HL-60 (cell line): ENCODE measurements at regions not wholly inside any gene's neighbourhood (a gene's known extent, or its start where the extent isn't known, plus 50 kb on each side); places are given as distances from the start of the nearest gene placed in this dataset.

Source experiments
- DNase-seq, 2 experiments: peaks; one replicate each; pipeline ENCODE4 v3.0.0-alpha.2; 2010 to 2020; ENCODE audit warnings: low read depth in 1 of 2, low spot score in 1 of 2
- H3K27ac ChIP-seq: fragments of 250-450 bp; sonication (Bioruptor Pico); replicated peaks from 2 replicates; pipeline ENCODE4 v1.5.1; 2020; ENCODE audit warnings: mild to moderate bottlenecking, moderate library complexity
- H3K27me3 ChIP-seq: fragments of 250-450 bp; sonication (Bioruptor Pico); 2 replicates; pipeline ENCODE4 v1.5.1; 2021; ENCODE audit warnings: mild to moderate bottlenecking, moderate library complexity; ENCODE audit not compliant: insufficient read depth, poor library complexity, severe bottlenecking
- H3K4me3 ChIP-seq: replicated peaks from 2 replicates; pipeline ENCODE4 v1.5.1; 2011; ENCODE audit warnings: mild to moderate bottlenecking, control low read depth, low read length; ENCODE audit not compliant: insufficient read depth
- GABPA ChIP-seq: IDR thresholded peaks from 2 replicates; pipeline ENCODE4 v1.6.1; 2012; ENCODE audit warnings: low read depth
- POLR2AphosphoS5 ChIP-seq: IDR thresholded peaks from 2 replicates; pipeline ENCODE4 v1.6.1; 2012; ENCODE audit warnings: low read depth
- SPI1 ChIP-seq: IDR thresholded peaks from 2 replicates; pipeline ENCODE4 v1.6.1; 2012; ENCODE audit warnings: low read depth, mild to moderate bottlenecking, borderline replicate concordance
- TF ChIP-seq, protein P1 (sequence below): IDR thresholded peaks from 2 replicates; pipeline ENCODE4 v1.6.1; 2012; ENCODE audit warnings: low read depth; ENCODE audit not compliant: insufficient replicate concordance
- TF ChIP-seq, protein P2 (sequence below): IDR thresholded peaks from one replicate; pipeline ENCODE4 v1.5.1; 2011; ENCODE audit warnings: low read length, control low read depth, inconsistent platforms; ENCODE audit not compliant: insufficient read depth

DNA sequence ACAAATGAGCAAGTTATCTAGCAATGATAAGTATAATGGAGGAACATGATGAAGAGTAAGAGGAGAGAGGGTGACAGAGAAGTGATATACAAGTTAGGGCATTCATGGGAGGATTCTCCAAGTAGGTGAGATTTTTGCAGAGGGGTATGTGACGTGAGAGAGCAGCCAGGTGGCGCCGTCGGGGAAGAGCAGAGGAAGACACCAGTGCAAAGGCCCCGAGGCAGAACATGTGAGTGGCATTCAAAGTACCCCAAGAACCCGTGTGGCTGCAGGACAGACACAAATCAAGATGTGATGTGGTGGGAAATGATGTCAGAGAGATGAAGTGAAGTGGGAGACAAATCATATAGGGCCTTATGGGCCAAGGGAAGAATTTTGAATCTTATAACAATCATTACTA, 81.8 kb upstream of the GRM7 start:
- DNase-seq, result no peak
- Histone ChIP-seq H3K27ac (no peak overlapping the region), H3K4me3 (no peak overlapping the region), H3K27me3 (no peaks in the 10 kb centered on the region)
- TF ChIP-seq GABPA (no peak), SPI1 (no peak), POLR2AphosphoS5 (no peak)
- TF ChIP-seq, protein P1, sequence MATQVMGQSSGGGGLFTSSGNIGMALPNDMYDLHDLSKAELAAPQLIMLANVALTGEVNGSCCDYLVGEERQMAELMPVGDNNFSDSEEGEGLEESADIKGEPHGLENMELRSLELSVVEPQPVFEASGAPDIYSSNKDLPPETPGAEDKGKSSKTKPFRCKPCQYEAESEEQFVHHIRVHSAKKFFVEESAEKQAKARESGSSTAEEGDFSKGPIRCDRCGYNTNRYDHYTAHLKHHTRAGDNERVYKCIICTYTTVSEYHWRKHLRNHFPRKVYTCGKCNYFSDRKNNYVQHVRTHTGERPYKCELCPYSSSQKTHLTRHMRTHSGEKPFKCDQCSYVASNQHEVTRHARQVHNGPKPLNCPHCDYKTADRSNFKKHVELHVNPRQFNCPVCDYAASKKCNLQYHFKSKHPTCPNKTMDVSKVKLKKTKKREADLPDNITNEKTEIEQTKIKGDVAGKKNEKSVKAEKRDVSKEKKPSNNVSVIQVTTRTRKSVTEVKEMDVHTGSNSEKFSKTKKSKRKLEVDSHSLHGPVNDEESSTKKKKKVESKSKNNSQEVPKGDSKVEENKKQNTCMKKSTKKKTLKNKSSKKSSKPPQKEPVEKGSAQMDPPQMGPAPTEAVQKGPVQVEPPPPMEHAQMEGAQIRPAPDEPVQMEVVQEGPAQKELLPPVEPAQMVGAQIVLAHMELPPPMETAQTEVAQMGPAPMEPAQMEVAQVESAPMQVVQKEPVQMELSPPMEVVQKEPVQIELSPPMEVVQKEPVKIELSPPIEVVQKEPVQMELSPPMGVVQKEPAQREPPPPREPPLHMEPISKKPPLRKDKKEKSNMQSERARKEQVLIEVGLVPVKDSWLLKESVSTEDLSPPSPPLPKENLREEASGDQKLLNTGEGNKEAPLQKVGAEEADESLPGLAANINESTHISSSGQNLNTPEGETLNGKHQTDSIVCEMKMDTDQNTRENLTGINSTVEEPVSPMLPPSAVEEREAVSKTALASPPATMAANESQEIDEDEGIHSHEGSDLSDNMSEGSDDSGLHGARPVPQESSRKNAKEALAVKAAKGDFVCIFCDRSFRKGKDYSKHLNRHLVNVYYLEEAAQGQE, result no peak
- TF ChIP-seq, protein P2, sequence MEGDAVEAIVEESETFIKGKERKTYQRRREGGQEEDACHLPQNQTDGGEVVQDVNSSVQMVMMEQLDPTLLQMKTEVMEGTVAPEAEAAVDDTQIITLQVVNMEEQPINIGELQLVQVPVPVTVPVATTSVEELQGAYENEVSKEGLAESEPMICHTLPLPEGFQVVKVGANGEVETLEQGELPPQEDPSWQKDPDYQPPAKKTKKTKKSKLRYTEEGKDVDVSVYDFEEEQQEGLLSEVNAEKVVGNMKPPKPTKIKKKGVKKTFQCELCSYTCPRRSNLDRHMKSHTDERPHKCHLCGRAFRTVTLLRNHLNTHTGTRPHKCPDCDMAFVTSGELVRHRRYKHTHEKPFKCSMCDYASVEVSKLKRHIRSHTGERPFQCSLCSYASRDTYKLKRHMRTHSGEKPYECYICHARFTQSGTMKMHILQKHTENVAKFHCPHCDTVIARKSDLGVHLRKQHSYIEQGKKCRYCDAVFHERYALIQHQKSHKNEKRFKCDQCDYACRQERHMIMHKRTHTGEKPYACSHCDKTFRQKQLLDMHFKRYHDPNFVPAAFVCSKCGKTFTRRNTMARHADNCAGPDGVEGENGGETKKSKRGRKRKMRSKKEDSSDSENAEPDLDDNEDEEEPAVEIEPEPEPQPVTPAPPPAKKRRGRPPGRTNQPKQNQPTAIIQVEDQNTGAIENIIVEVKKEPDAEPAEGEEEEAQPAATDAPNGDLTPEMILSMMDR, result no peak

GRCh38 chr3:6781092-6781491, 79.8 kb upstream of the GRM7 start:
- Histone ChIP-seq H3K4me3 (no peak overlapping the region), H3K27me3 (no peaks in the 10 kb centered on the region), H3K27ac (no peak overlapping the region)
- TF ChIP-seq, protein P1, result no peak
- TF ChIP-seq, protein P2, result no peak
- TF ChIP-seq POLR2AphosphoS5 (no peak), GABPA (no peak), SPI1 (no peak)
- no peak for DNase-seq

DNA sequence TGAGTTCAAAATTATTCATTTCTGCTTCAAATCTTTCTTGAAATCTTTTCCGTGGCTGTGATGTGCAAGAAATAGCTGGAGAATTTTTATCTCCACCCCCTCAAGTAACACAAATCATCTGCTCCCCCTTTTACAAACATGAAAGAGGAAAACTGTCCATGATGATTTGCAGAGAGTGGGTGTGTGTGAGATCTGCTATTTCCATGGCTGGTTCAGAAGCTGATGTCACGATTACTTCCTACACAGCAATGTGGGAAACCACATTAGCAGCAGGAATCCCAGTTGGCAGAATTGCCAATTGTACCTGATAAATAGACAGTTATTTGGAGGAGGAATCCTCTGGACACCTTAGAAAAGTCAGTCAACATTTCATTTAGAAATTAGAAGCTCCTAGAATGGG, 75.2 kb upstream of the GRM7 start:
- TF ChIP-seq POLR2AphosphoS5 (no peak), GABPA (no peak)
- Histone ChIP-seq H3K27me3 (no peaks in the 10 kb centered on the region), H3K4me3 (no peak overlapping the region), H3K27ac (no peak overlapping the region)
- DNase-seq, result no peak

DNA sequence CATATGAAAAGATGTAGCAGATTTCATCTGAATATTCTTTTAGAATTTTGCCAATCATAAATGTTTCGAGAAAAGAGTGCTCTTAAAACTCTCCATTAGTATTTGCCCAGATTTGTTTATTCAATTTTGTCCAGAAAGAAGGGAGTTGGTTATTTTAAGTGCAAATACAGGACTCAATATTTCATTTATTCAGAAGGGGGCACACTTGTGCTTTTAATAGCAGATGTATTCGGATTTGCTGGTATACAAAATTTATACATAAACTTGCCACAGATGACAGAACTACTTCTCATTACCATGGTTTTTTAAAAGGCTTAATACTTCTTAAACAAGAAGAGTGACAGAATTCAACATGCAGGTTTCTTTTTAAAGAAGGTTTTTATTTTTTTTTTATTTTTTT, 69.8 kb upstream of the GRM7 start:
- Histone ChIP-seq H3K4me3 (no peak overlapping the region), H3K27me3 (no peaks in the 10 kb centered on the region), H3K27ac (no peak overlapping the region)
- TF ChIP-seq SPI1 (no peak), POLR2AphosphoS5 (no peak)
- TF ChIP-seq, protein P2, result no peak
- no peak for DNase-seq
